Ishikawa (cell line): ENCODE measurements at regions not wholly inside any gene's neighbourhood (a gene's known extent, or its start where the extent isn't known, plus 50 kb on each side); places are given as distances from the start of the nearest gene placed in this dataset.

ENCODE experiments used
- EGR1 ChIP-seq: IDR thresholded peaks from 2 replicates; pipeline ENCODE4 v1.6.1; 2012
- EP300 ChIP-seq: IDR thresholded peaks from 2 replicates; pipeline ENCODE4 v1.6.1; 2012; ENCODE audit warnings: borderline replicate concordance
- FOXM1 ChIP-seq: IDR thresholded peaks from 2 replicates; pipeline ENCODE4 v1.6.1; 2012; ENCODE audit warnings: low read depth, borderline replicate concordance
- MAX ChIP-seq: IDR thresholded peaks from 2 replicates; pipeline ENCODE4 v1.6.1; 2012
- RAD21 ChIP-seq: IDR thresholded peaks from 2 replicates; pipeline ENCODE4 v1.6.1; 2012; ENCODE audit warnings: low read depth
- REST ChIP-seq: IDR thresholded peaks from 2 replicates; pipeline ENCODE4 v1.6.1; 2012; ENCODE audit warnings: low read depth, mild to moderate bottlenecking
- TAF1 ChIP-seq: IDR thresholded peaks from 2 replicates; pipeline ENCODE4 v1.6.1; 2012; ENCODE audit warnings: low read depth, mild to moderate bottlenecking
- TCF12 ChIP-seq: IDR thresholded peaks from 2 replicates; pipeline ENCODE4 v1.6.1; 2012; ENCODE audit warnings: low read depth
- TEAD4 ChIP-seq: IDR thresholded peaks from 2 replicates; pipeline ENCODE4 v1.6.1; 2012
- YY1 ChIP-seq: IDR thresholded peaks from 2 replicates; pipeline ENCODE4 v1.6.1; 2012; ENCODE audit warnings: low read depth
- ZBTB7A ChIP-seq: IDR thresholded peaks from 2 replicates; pipeline ENCODE4 v1.6.1; 2012; ENCODE audit warnings: low read depth

GRCh38 chr7:142379201-142379885 lies 121.5 kb upstream of the PRSS58 start:
- no peak for TF ChIP-seq RAD21
- TF ChIP-seq TEAD4: no peak
- TF ChIP-seq REST: no peak
- no peak for TF ChIP-seq YY1
- no peak for TF ChIP-seq TAF1
- TF ChIP-seq TCF12: no peak
- no peak for TF ChIP-seq ZBTB7A
- TF ChIP-seq EGR1: no peak
- TF ChIP-seq MAX: no peak
- TF ChIP-seq FOXM1: no peak
- no peak for TF ChIP-seq EP300
